ENCODE measurements at regions not wholly inside any gene's neighbourhood (a gene's known extent, or its start where the extent isn't known, plus 50 kb on each side); places are given as distances from the start of the nearest gene placed in this dataset.

GRCh38 chr4:188197566-188197965, 58.3 kb downstream of the TRIML1 start:
- H3K9me3 ChIP-seq = peaks cover 0 to 21% (median 0%) of the 10 kb centered on the region in 4 donors
- 81 to 91% methylated on average over 9 of the region's 9 CpGs for WGBS, 2 donors
- TF ChIP-seq EP300 (IDR thresholded peaks at IDR 0.05) (no peak), POLR2A (IDR thresholded peaks at IDR 0.05) (no peak)
- TF ChIP-seq, protein P1, sequence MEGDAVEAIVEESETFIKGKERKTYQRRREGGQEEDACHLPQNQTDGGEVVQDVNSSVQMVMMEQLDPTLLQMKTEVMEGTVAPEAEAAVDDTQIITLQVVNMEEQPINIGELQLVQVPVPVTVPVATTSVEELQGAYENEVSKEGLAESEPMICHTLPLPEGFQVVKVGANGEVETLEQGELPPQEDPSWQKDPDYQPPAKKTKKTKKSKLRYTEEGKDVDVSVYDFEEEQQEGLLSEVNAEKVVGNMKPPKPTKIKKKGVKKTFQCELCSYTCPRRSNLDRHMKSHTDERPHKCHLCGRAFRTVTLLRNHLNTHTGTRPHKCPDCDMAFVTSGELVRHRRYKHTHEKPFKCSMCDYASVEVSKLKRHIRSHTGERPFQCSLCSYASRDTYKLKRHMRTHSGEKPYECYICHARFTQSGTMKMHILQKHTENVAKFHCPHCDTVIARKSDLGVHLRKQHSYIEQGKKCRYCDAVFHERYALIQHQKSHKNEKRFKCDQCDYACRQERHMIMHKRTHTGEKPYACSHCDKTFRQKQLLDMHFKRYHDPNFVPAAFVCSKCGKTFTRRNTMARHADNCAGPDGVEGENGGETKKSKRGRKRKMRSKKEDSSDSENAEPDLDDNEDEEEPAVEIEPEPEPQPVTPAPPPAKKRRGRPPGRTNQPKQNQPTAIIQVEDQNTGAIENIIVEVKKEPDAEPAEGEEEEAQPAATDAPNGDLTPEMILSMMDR (IDR thresholded peaks at IDR 0.05) = no peak
- no peak overlapping the region for H3K4me3 ChIP-seq
- peaks cover 0 to 5% (median 0%) of the 10 kb centered on the region in 4 donors for H3K4me1 ChIP-seq
- no peak overlapping the region for H3K27ac ChIP-seq
- no peaks in the 10 kb centered on the region for H3K36me3 ChIP-seq
- no peak for DNase-seq (ENCODE audit: low spot score in 2 of 2)
- H3K27me3 ChIP-seq = no peaks in the 10 kb centered on the region

DNA sequence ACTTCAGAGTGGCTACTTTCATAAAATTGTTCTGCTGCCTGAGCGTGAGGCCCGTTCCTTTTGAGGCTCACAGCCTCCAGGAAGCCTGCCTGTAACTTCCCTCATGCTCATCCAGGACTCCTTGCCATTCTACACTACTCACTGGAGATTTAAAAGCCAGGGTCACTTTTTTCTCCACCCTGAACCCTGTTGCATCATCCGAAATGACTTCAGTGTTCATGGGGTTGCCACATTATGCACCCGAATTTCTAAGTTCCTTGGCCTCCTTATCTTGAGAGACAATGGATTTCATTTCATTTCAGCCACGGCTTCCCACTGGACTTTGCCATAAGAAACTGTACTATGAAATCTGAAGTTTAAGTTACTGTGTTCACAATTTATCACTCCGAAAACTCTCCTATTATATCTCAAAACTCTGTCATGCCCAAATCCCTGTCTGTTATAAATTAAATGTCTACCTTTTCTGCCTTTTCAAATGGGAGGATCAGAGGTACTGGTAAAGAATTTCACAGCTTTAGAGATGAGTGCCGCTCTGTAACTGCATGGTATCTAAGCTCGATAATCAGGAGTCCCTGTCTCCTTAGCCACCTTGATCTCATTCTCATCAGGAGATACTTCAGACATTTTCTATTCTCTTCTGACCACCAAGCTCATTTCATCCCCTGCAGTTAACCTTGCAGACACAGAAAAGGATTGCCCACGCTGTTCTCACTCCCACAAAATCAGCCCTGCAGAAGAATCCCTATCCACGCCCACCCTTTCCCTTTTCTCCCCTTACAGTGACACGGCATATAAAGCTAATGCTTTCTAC, 59.9 kb downstream of the TRIML1 start:
- Histone ChIP-seq H3K4me1 (peaks cover 0 to 5% (median 0%) of the 10 kb centered on the region in 4 donors), H3K27ac (no peak overlapping the region), H3K36me3 (no peaks in the 10 kb centered on the region), H3K9me3 (peaks cover 0 to 21% (median 0%) of the 10 kb centered on the region in 4 donors), H3K4me3 (no peak overlapping the region), H3K27me3 (no peaks in the 10 kb centered on the region)
- TF ChIP-seq EP300 (IDR thresholded peaks at IDR 0.05) (no peak), POLR2A (IDR thresholded peaks at IDR 0.05) (no peak)
- TF ChIP-seq, protein P1 (IDR thresholded peaks at IDR 0.05) = no peak
- WGBS, 2 donors = 75 to 77% methylated on average over 11 of the region's 11 CpGs
- DNase-seq (ENCODE audit: low spot score in 2 of 2) = no peak

DNA sequence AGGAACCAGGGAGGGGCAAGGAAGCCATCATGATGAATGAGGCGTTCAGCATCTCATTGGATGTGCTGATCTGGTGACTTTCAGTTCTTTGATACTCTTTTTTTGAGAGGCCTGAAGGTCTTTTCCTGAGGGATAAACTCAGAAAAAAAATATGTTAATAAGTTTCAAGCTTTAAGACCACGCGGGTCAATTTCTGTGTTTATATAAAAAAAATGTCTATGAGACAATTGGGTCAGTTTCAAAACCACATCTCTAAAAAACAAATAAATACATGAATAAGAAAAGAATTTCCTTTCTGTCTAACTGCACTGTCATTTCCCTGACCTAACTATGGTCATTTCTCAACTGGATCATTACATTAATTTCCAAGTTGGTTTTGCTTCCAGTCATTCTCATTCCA, 62.6 kb downstream of the TRIML1 start:
- WGBS, 2 donors = 51 to 73% methylated on average over 3 of the region's 3 CpGs
- H3K27ac ChIP-seq = no peak overlapping the region
- peaks cover 0 to 12% (median 0%) of the 10 kb centered on the region in 4 donors for H3K9me3 ChIP-seq
- H3K27me3 ChIP-seq = no peaks in the 10 kb centered on the region
- TF ChIP-seq, protein P1 (IDR thresholded peaks at IDR 0.05) = no peak
- TF ChIP-seq POLR2A (IDR thresholded peaks at IDR 0.05) (no peak), EP300 (IDR thresholded peaks at IDR 0.05) (no peak)
- H3K4me1 ChIP-seq = no peaks in the 10 kb centered on the region
- H3K4me3 ChIP-seq = no peak overlapping the region
- no peaks in the 10 kb centered on the region for H3K36me3 ChIP-seq
- no peak for DNase-seq (ENCODE audit: low spot score in 2 of 2)

DNA sequence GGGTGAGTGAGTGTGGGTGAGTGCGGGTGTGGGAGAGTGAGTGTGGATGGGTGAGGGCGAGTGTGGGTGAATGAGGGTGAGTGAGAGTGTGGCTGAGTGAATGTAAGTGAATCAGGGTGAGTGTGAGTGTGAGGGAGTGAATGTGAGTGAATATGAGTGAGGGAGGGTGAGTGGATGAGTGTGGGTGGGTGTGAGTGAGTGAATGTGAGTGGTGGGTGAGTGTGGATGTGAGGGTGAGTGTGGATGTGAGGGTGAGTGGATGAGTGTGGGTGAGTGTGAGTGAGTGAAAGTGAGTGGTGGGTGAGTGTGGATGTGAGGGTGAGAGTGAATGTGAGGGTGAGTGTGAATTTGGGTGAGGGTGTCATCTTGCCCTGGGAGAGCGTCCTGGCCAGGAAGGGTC, 67.5 kb downstream of the TRIML1 start:
- Histone ChIP-seq H3K27me3 (no peaks in the 10 kb centered on the region), H3K9me3 (no peaks in the 10 kb centered on the region), H3K4me1 (no peaks in the 10 kb centered on the region), H3K27ac (no peak overlapping the region), H3K4me3 (no peak overlapping the region), H3K36me3 (no peaks in the 10 kb centered on the region)
- no peak for DNase-seq (ENCODE audit: low spot score in 2 of 2)
- WGBS, 2 donors = 90 to 95% methylated on average over 3 of the region's 3 CpGs
- TF ChIP-seq, protein P1 (IDR thresholded peaks at IDR 0.05) = no peak
- no peak for TF ChIP-seq POLR2A (IDR thresholded peaks at IDR 0.05)
- no peak for TF ChIP-seq EP300 (IDR thresholded peaks at IDR 0.05)

- H3K27ac ChIP-seq = no peak overlapping the region
- WGBS, 2 donors = 72 to 73% methylated on average over 5 of the region's 5 CpGs
- H3K36me3 ChIP-seq = no peaks in the 10 kb centered on the region
- no peak for DNase-seq (ENCODE audit: low spot score in 2 of 2)
- no peaks in the 10 kb centered on the region for H3K4me1 ChIP-seq
- no peaks in the 10 kb centered on the region for H3K27me3 ChIP-seq
- no peak overlapping the region for H3K4me3 ChIP-seq
- H3K9me3 ChIP-seq = peaks cover 0 to 9% (median 0%) of the 10 kb centered on the region in 4 donors
- no peak for TF ChIP-seq POLR2A (IDR thresholded peaks at IDR 0.05)
- TF ChIP-seq, protein P1 (IDR thresholded peaks at IDR 0.05) = no peak
- no peak for TF ChIP-seq EP300 (IDR thresholded peaks at IDR 0.05)
These were observed 75.6 kb downstream of the TRIML1 start for GRCh38 chr4:188214861-188215260.
